H1 (cell line): ENCODE measurements at regions not wholly inside any gene's neighbourhood (a gene's known extent, or its start where the extent isn't known, plus 50 kb on each side); places are given as distances from the start of the nearest gene placed in this dataset.

ENCODE experiments used
- ATF2 ChIP-seq: IDR thresholded peaks from 2 replicates; pipeline ENCODE4 v1.6.1; 2012; ENCODE audit warnings: low read length, inconsistent platforms
- CHD7 ChIP-seq: fragments of 300-600 bp; sonication (generic); IDR thresholded peaks from 2 replicates; pipeline ENCODE4 v1.7.1; 2012; ENCODE audit warnings: low read length, moderate library complexity, mild to moderate bottlenecking, inconsistent platforms; ENCODE audit not compliant: insufficient replicate concordance
- EP300 ChIP-seq, 2 experiments: IDR thresholded peaks; 1 replicate in 1 of 2; 2 replicates in 1 of 2; pipeline ENCODE4 v1.6.1; 2011 to 2012; ENCODE audit warnings: low read depth in 2 of 2, low read length in 2 of 2, mild to moderate bottlenecking in 2 of 2, borderline replicate concordance in 1 of 2, inconsistent platforms in 1 of 2, moderate library complexity in 1 of 2
- FOSL1 ChIP-seq: IDR thresholded peaks from 2 replicates; pipeline ENCODE4 v1.6.1; 2011; ENCODE audit warnings: mild to moderate bottlenecking, low read depth, low read length, moderate library complexity; ENCODE audit not compliant: insufficient read depth
- KDM5A ChIP-seq: fragments of 200-600 bp; IDR thresholded peaks from 2 replicates; pipeline ENCODE4 v1.7.1; 2012; ENCODE audit warnings: mild to moderate bottlenecking, low read length, inconsistent platforms, mixed read lengths
- RAD21 ChIP-seq, 2 experiments: IDR thresholded peaks in 1 of 2; conservative IDR thresholded peaks in 1 of 2; 2 replicates each; pipeline ENCODE4 v1.6.1; 2011; ENCODE audit warnings: low read depth in 2 of 2, low read length in 2 of 2, improper control_type of control experiment in 1 of 2, inconsistent platforms in 1 of 2, mild to moderate bottlenecking in 1 of 2, moderate library complexity in 1 of 2

DNA sequence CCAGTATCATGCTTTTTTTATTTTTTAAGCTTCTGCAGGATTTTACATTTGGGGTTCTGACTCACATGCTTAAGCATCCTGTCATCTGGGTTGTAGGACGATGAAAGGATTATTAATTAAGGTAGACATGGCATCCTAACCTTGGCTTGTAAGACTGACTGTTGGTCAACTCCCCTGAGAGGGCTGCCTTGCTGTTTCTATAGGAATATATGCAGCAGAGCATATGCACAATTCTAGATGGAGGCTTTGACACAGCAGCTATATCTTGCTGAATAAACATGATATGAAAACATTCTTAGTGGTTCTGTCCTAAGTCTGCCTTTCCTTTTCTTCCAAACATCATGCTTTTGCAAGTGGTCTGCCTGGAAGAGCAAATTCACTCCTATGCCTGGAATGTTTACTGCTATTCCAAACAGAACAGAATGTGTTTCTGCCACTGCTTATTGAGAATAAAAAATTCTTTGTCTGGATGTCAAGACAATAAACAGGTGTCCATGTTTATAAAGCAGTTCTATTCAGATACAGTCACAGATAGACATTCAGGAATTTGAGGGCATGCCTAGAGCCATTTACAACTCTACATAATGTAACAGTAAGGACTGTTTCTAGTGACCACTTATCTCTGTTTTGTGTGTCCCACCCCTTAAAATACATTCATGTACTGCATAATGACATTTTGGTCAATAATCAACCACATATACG is 166.2 kb upstream of the PPP2R2B start (continued):
- TF ChIP-seq CHD7 (no peak), ATF2 (no peak), FOSL1 (no peak), EP300 (IDR thresholded peaks at IDR 0.05; ENCODE audit: borderline replicate concordance in 1 of 2, low read depth in 2 of 2, low read length in 2 of 2) (no peak), KDM5A (no peak), RAD21 (IDR thresholded peaks at IDR 0.05 in 1 of 2, conservative IDR thresholded peaks at IDR 0.05 in 1 of 2; ENCODE audit: low read depth in 2 of 2, low read length in 2 of 2) (no peak)
